ENCODE measurements at regions not wholly inside any gene's neighbourhood (a gene's known extent, or its start where the extent isn't known, plus 50 kb on each side); places are given as distances from the start of the nearest gene placed in this dataset.
A peak's percentile ranks its signal among the peaks of the same experiment; 100 is the strongest.

GRCh38 chrX:134171661-134172587 lies 65.1 kb upstream of the CCDC160 start:
- H4K20me1 ChIP-seq (replicated peaks; ENCODE audit: control insufficient read depth, extremely low read depth, insufficient read depth, low read length): no peaks in the 10 kb centered on the region
- no peak for TF ChIP-seq EZH2 (IDR thresholded peaks at IDR 0.05; ENCODE audit: borderline replicate concordance, low read depth, low read length, severe bottlenecking)
- TF ChIP-seq POLR2A (IDR thresholded peaks at IDR 0.05; ENCODE audit: low read depth, low read length): no peak
- no peak for TF ChIP-seq CTCF (IDR thresholded peaks at IDR 0.05; ENCODE audit: extremely low read depth in 1 of 2, insufficient read depth in 1 of 2, low read depth in 1 of 2, low read length in 2 of 2)
- no peak for TF ChIP-seq MAX (IDR thresholded peaks at IDR 0.05; ENCODE audit: insufficient read depth, insufficient read length)
- POLR2A ChIA-PET: no interaction called here
- H3K9ac ChIP-seq (replicated peaks; ENCODE audit: extremely low read depth, insufficient read depth, low read length): no peak overlapping the region
- H3K79me2 ChIP-seq (ENCODE audit: control insufficient read depth, insufficient read depth, low read length): no peaks in the 10 kb centered on the region
- dilution Hi-C loops (cut with MboI; ENCODE audit: extremely low pct_ligation_motif_present, low sequenced_read_pairs): no loop called here
- H3K27me3 ChIP-seq (ENCODE audit: control insufficient read depth in 2 of 2, insufficient read depth in 2 of 2, low read length in 2 of 2): peaks cover 24 to 40% of the 10 kb centered on the region in 2 experiments
- CTCF ChIA-PET: interaction anchor here (0.5 to 0.6 kb wide), 2 partner anchors 42 to 136 kb away, joined by 3 read pairs; no protein-coding TSS in a partner anchor
- DNase-seq (ENCODE audit: low read depth, low spot score) (peak; percentile 4), FAIRE-seq (peak; percentile 59)
- no peaks in the 10 kb centered on the region for H3K9me3 ChIP-seq (replicated peaks; ENCODE audit: control insufficient read depth, insufficient read depth, low read length)
- intact Hi-C loops (cut with micrococcal nuclease): no loop called here
- peak overlapping the region; percentile 23 to 68 (median 45) for H3K4me3 ChIP-seq (replicated peaks in 1 of 3; ENCODE audit: insufficient read depth in 1 of 3, low read depth in 1 of 3, low read length in 3 of 3)
- no peaks in the 10 kb centered on the region for H3K36me3 ChIP-seq (ENCODE audit: control insufficient read depth in 2 of 2, extremely low read depth in 1 of 2, insufficient read depth in 2 of 2, low read length in 2 of 2)
- peak overlapping the region; percentile 51 for H2AFZ ChIP-seq (ENCODE audit: low read depth, low read length)
- BruUV-seq (replicated peaks): no TSS peak
- H3K27ac ChIP-seq (ENCODE audit: insufficient read depth, low read depth, low read length): no peak overlapping the region
- no peaks in the 10 kb centered on the region for H3K4me1 ChIP-seq (ENCODE audit: control insufficient read depth, extremely low read depth, insufficient read depth, low read length)
- H3K4me2 ChIP-seq (ENCODE audit: insufficient read depth, low read length): peak overlapping the region; percentile 85
- H3K9me1 ChIP-seq (replicated peaks; ENCODE audit: control insufficient read depth, extremely low read depth, insufficient read depth, low read length): no peaks in the 10 kb centered on the region
